CD8-positive, alpha-beta memory T cell (primary cell): ENCODE measurements at regions not wholly inside any gene's neighbourhood (a gene's known extent, or its start where the extent isn't known, plus 50 kb on each side); places are given as distances from the start of the nearest gene placed in this dataset.

Experiments used
- CTCF ChIA-PET: fragments of 350-600 bp; sonication (Branson Sonifier 250); formaldehyde crosslinking; loops from one replicate; lab custom pipeline; 2021; ENCODE audit warnings: antibody characterized with exemption; lab: Charles Lee
- POLR2A ChIA-PET: fragments of 350-600 bp; sonication (Branson Sonifier 250); formaldehyde crosslinking; loops from one replicate; lab custom pipeline; 2021; ENCODE audit warnings: antibody characterized with exemption; lab: Charles Lee
- DNase-seq, 5 donors: peaks; one replicate each; pipeline versions ENCODE4 v3.0.0 to v3.0.0-alpha.2; 2020 to 2022; ENCODE audit warnings: mixed read lengths in 1 of 5
- H3K27ac ChIP-seq: one replicate; pipeline ENCODE4 v1.7.0; 2013; ENCODE audit warnings: low read depth, mild to moderate bottlenecking, low read length, moderate library complexity
- H3K27me3 ChIP-seq: 2 replicates; pipeline ENCODE4 v1.7.0; 2013; ENCODE audit warnings: low read length, mild to moderate bottlenecking; ENCODE audit not compliant: insufficient read depth, poor library complexity, severe bottlenecking
- H3K36me3 ChIP-seq: 2 replicates; pipeline ENCODE4 v1.7.0; 2013; ENCODE audit warnings: mild to moderate bottlenecking, low read length, moderate library complexity; ENCODE audit not compliant: insufficient read depth
- H3K4me1 ChIP-seq: 2 replicates; pipeline ENCODE4 v1.7.0; 2013; ENCODE audit warnings: mild to moderate bottlenecking, low read length, moderate library complexity; ENCODE audit not compliant: insufficient read depth
- H3K4me3 ChIP-seq: 2 replicates; pipeline ENCODE4 v1.7.0; 2013; ENCODE audit warnings: mild to moderate bottlenecking, low read length
- H3K9me3 ChIP-seq: 2 replicates; pipeline ENCODE4 v1.7.0; 2013; ENCODE audit warnings: mild to moderate bottlenecking, low read length
- H3K27ac Mint-ChIP-seq, 8 donors: one replicate each; pipeline ENCODE4 v1.8.0; 2020 to 2021; ENCODE audit warnings: mixed read lengths in 8 of 8, mild to moderate bottlenecking in 6 of 8, inconsistent platforms in 3 of 8, moderate library complexity in 3 of 8
- H3K27me3 Mint-ChIP-seq, 2 donors: one replicate each; pipeline ENCODE4 v1.8.0; 2020 to 2021; ENCODE audit warnings: mixed read lengths in 2 of 2, mild to moderate bottlenecking in 1 of 2, moderate library complexity in 1 of 2
- H3K36me3 Mint-ChIP-seq, 3 donors: one replicate each; pipeline ENCODE4 v1.8.0; 2020 to 2021; ENCODE audit warnings: mixed read lengths in 3 of 3, inconsistent platforms in 1 of 3, mild to moderate bottlenecking in 1 of 3
- H3K4me1 Mint-ChIP-seq, 3 donors: one replicate each; pipeline ENCODE4 v1.8.0; 2020 to 2021; ENCODE audit warnings: mixed read lengths in 3 of 3, inconsistent platforms in 1 of 3, mild to moderate bottlenecking in 1 of 3
- H3K4me3 Mint-ChIP-seq, 7 donors: one replicate each; pipeline ENCODE4 v1.8.0; 2020 to 2021; ENCODE audit warnings: mixed read lengths in 7 of 7, mild to moderate bottlenecking in 6 of 7, moderate library complexity in 4 of 7, inconsistent platforms in 2 of 7
- H3K9me3 Mint-ChIP-seq, 5 donors: one replicate each; pipeline ENCODE4 v1.8.0; 2020 to 2022; ENCODE audit warnings: mixed read lengths in 5 of 5, mild to moderate bottlenecking in 3 of 5, moderate library complexity in 2 of 5, inconsistent platforms in 1 of 5

GRCh38 chr2:204277226-204277625 lies 268.0 kb upstream of the PARD3B start:
- peaks cover 10 to 31% of the 10 kb centered on the region in 2 donors for H3K27me3 Mint-ChIP-seq
- H3K27ac Mint-ChIP-seq = no peak overlapping the region
- no peak overlapping the region for H3K4me3 ChIP-seq
- no peak for DNase-seq
- no peaks in the 10 kb centered on the region for H3K4me1 Mint-ChIP-seq
- no peak overlapping the region for H3K4me3 Mint-ChIP-seq
- no peaks in the 10 kb centered on the region for H3K4me1 ChIP-seq
- CTCF ChIA-PET = no interaction called here
- no peaks in the 10 kb centered on the region for H3K9me3 ChIP-seq
- no peak overlapping the region for H3K27ac ChIP-seq
- no peaks in the 10 kb centered on the region for H3K36me3 ChIP-seq
- H3K9me3 Mint-ChIP-seq = no peaks in the 10 kb centered on the region
- H3K27me3 ChIP-seq = no peaks in the 10 kb centered on the region
- POLR2A ChIA-PET = no interaction called here
- H3K36me3 Mint-ChIP-seq = no peaks in the 10 kb centered on the region

- H3K9me3 Mint-ChIP-seq = no peaks in the 10 kb centered on the region
- no peak overlapping the region for H3K4me3 Mint-ChIP-seq
- POLR2A ChIA-PET = no interaction called here
- no peaks in the 10 kb centered on the region for H3K36me3 Mint-ChIP-seq
- Histone ChIP-seq H3K4me1 (no peaks in the 10 kb centered on the region), H3K27ac (no peak overlapping the region), H3K27me3 (no peaks in the 10 kb centered on the region), H3K36me3 (no peaks in the 10 kb centered on the region), H3K9me3 (no peaks in the 10 kb centered on the region), H3K4me3 (no peak overlapping the region)
- no peak overlapping the region for H3K27ac Mint-ChIP-seq
- H3K27me3 Mint-ChIP-seq = peaks cover 9 to 35% of the 10 kb centered on the region in 2 donors
- no peaks in the 10 kb centered on the region for H3K4me1 Mint-ChIP-seq
- DNase-seq = no peak
- CTCF ChIA-PET = no interaction called here
Measured at GRCh38 chr2:204278454-204278853, 266.8 kb upstream of the PARD3B start.

- H3K27ac Mint-ChIP-seq = no peak overlapping the region
- Histone ChIP-seq H3K36me3 (no peaks in the 10 kb centered on the region), H3K9me3 (no peaks in the 10 kb centered on the region), H3K27ac (no peak overlapping the region), H3K27me3 (no peaks in the 10 kb centered on the region), H3K4me1 (no peaks in the 10 kb centered on the region), H3K4me3 (no peak overlapping the region)
- no peaks in the 10 kb centered on the region for H3K4me1 Mint-ChIP-seq
- no peaks in the 10 kb centered on the region for H3K9me3 Mint-ChIP-seq
- ChIA-PET POLR2A (no interaction called here), CTCF (no interaction called here)
- H3K36me3 Mint-ChIP-seq = no peaks in the 10 kb centered on the region
- no peak overlapping the region for H3K4me3 Mint-ChIP-seq
- no peak for DNase-seq
- peaks cover 9 to 45% of the 10 kb centered on the region in 2 donors for H3K27me3 Mint-ChIP-seq
Measured at GRCh38 chr2:204279819-204280218, 265.5 kb upstream of the PARD3B start.

DNA sequence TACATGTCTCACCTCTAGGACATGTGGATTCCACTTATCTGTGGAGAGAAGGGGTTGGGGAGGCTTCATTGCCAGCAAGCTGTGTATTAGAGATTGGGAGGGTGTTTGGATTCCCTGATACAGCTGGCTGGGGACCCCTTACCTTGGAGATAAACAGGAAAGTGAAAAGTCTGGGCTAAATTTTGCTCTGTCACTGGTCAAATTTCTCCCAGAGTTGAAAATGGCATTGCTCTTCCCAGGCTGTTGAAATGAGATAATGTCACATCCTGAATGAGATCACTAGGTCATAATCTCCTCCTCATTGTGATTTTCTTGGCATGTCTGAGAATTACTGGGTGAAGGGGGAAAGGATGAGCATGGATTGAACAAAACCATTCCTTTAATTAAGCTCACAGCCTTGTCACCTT lies 265.0 kb upstream of the PARD3B start:
- Mint-ChIP-seq H3K27ac (no peak overlapping the region), H3K4me3 (no peak overlapping the region), H3K9me3 (no peaks in the 10 kb centered on the region), H3K4me1 (no peaks in the 10 kb centered on the region), H3K36me3 (no peaks in the 10 kb centered on the region), H3K27me3 (peaks cover 7 to 45% of the 10 kb centered on the region in 2 donors)
- Histone ChIP-seq H3K4me1 (no peaks in the 10 kb centered on the region), H3K27me3 (no peaks in the 10 kb centered on the region), H3K27ac (no peak overlapping the region), H3K9me3 (no peaks in the 10 kb centered on the region), H3K4me3 (no peak overlapping the region), H3K36me3 (no peaks in the 10 kb centered on the region)
- POLR2A ChIA-PET = no interaction called here
- CTCF ChIA-PET = no interaction called here
- no peak for DNase-seq

GRCh38 chr2:204282081-204282480 lies 263.2 kb upstream of the PARD3B start:
- peaks cover 2 to 40% of the 10 kb centered on the region in 2 donors for H3K27me3 Mint-ChIP-seq
- no peaks in the 10 kb centered on the region for H3K36me3 ChIP-seq
- H3K36me3 Mint-ChIP-seq = no peaks in the 10 kb centered on the region
- ChIA-PET CTCF (no interaction called here), POLR2A (no interaction called here)
- no peaks in the 10 kb centered on the region for H3K9me3 Mint-ChIP-seq
- H3K4me3 ChIP-seq = no peak overlapping the region
- no peaks in the 10 kb centered on the region for H3K27me3 ChIP-seq
- no peak overlapping the region for H3K27ac ChIP-seq
- DNase-seq = no peak
- H3K4me1 ChIP-seq = no peaks in the 10 kb centered on the region
- H3K4me3 Mint-ChIP-seq = no peak overlapping the region
- H3K27ac Mint-ChIP-seq = no peak overlapping the region
- no peaks in the 10 kb centered on the region for H3K9me3 ChIP-seq
- no peaks in the 10 kb centered on the region for H3K4me1 Mint-ChIP-seq

GRCh38 chr2:204282525-204282924 lies 262.8 kb upstream of the PARD3B start:
- Histone ChIP-seq H3K27me3 (no peaks in the 10 kb centered on the region), H3K9me3 (no peaks in the 10 kb centered on the region), H3K27ac (no peak overlapping the region), H3K4me3 (no peak overlapping the region), H3K4me1 (no peaks in the 10 kb centered on the region), H3K36me3 (no peaks in the 10 kb centered on the region)
- H3K27me3 Mint-ChIP-seq = peaks cover 5 to 44% of the 10 kb centered on the region in 2 donors
- ChIA-PET POLR2A (no interaction called here), CTCF (no interaction called here)
- H3K4me3 Mint-ChIP-seq = no peak overlapping the region
- no peak for DNase-seq
- H3K27ac Mint-ChIP-seq = no peak overlapping the region
- no peaks in the 10 kb centered on the region for H3K36me3 Mint-ChIP-seq
- H3K4me1 Mint-ChIP-seq = no peaks in the 10 kb centered on the region
- no peaks in the 10 kb centered on the region for H3K9me3 Mint-ChIP-seq

- no peak overlapping the region for H3K27ac Mint-ChIP-seq
- Histone ChIP-seq H3K4me1 (no peaks in the 10 kb centered on the region), H3K27ac (no peak overlapping the region), H3K9me3 (no peaks in the 10 kb centered on the region), H3K36me3 (no peaks in the 10 kb centered on the region), H3K27me3 (no peaks in the 10 kb centered on the region), H3K4me3 (no peak overlapping the region)
- CTCF ChIA-PET = no interaction called here
- H3K27me3 Mint-ChIP-seq = peaks cover 9 to 40% of the 10 kb centered on the region in 2 donors
- no peaks in the 10 kb centered on the region for H3K4me1 Mint-ChIP-seq
- no peak for DNase-seq
- H3K4me3 Mint-ChIP-seq = no peak overlapping the region
- H3K36me3 Mint-ChIP-seq = no peaks in the 10 kb centered on the region
- H3K9me3 Mint-ChIP-seq = no peaks in the 10 kb centered on the region
- POLR2A ChIA-PET = no interaction called here
Measured at GRCh38 chr2:204289066-204289465, 256.2 kb upstream of the PARD3B start.

DNA sequence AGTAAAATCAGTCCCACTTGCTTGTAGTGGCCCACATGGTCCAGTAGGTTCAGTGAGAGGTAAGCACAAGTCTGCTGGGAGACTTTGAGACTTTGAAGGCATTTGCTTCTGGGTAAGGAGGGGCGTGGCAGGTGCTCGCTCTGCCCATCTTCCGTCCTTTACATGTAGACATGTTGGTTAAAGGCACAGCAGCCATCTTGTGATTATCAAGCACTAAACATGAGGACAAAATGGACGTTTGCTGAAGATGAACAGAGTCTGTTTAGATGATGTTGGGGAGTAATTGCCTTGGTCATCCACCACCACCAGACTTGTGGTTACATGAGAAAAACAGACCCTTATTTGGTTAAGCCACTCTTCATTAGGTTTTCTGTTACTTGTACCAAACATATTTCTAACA lies 252.8 kb upstream of the PARD3B start:
- Mint-ChIP-seq H3K9me3 (no peaks in the 10 kb centered on the region), H3K27ac (no peak overlapping the region), H3K27me3 (peaks cover 5 to 37% of the 10 kb centered on the region in 2 donors), H3K36me3 (no peaks in the 10 kb centered on the region), H3K4me3 (no peak overlapping the region), H3K4me1 (no peaks in the 10 kb centered on the region)
- Histone ChIP-seq H3K36me3 (no peaks in the 10 kb centered on the region), H3K9me3 (no peaks in the 10 kb centered on the region), H3K27ac (no peak overlapping the region), H3K4me1 (no peaks in the 10 kb centered on the region), H3K4me3 (no peak overlapping the region), H3K27me3 (no peaks in the 10 kb centered on the region)
- no peak for DNase-seq
- ChIA-PET CTCF (no interaction called here), POLR2A (no interaction called here)
